Stomach (tissue), 8 donors: ENCODE measurements at regions not wholly inside any gene's neighbourhood (a gene's known extent, or its start where the extent isn't known, plus 50 kb on each side); places are given as distances from the start of the nearest gene placed in this dataset.
A peak's percentile ranks its signal among the peaks of the same experiment; 100 is the strongest.

Experiments used
- DNase-seq, 2 donors: peaks; one replicate each; pipeline versions ENCODE4 v3.0.0 to v3.0.0-alpha.2; 2013 to 2019
- H3K27ac ChIP-seq, 5 donors: fragments of 200-600 bp in 4 of 5; sonication (generic) in 4 of 5; one replicate each; pipeline ENCODE4 v1.5.1; 2013 to 2019; ENCODE audit warnings: mild to moderate bottlenecking in 1 of 5, moderate library complexity in 1 of 5
- H3K27me3 ChIP-seq, 3 donors: fragments of 200-600 bp; sonication (generic); one replicate each; pipeline ENCODE4 v1.5.1; 2017 to 2019; ENCODE audit warnings: mixed run types in 1 of 3
- H3K36me3 ChIP-seq, 4 donors: fragments of 200-600 bp; sonication (generic); 1 replicate in 3 of 4; 2 replicates in 1 of 4; pipeline ENCODE4 v1.5.1; 2016 to 2019
- H3K4me1 ChIP-seq, 4 donors: fragments of 200-600 bp; sonication (generic); one replicate each; pipeline ENCODE4 v1.5.1; 2016 to 2019
- H3K4me3 ChIP-seq, 4 donors: fragments of 200-600 bp; sonication (generic) in 3 of 4; one replicate each; pipeline ENCODE4 v1.5.1; 2016 to 2019; ENCODE audit warnings: mild to moderate bottlenecking in 1 of 4
- H3K9me3 ChIP-seq, 4 donors: fragments of 200-600 bp; sonication (generic); one replicate each; pipeline ENCODE4 v1.5.1; 2016 to 2019
- EP300 ChIP-seq: sonication (generic); formaldehyde crosslinking; IDR thresholded peaks from one replicate; pipeline ENCODE4 v1.6.1; 2017; ENCODE audit warnings: antibody characterized with exemption
- POLR2A ChIP-seq, 4 donors: fragments of 450-650 bp; IDR thresholded peaks; one replicate each; pipeline ENCODE4 v1.6.1; 2016; ENCODE audit warnings: antibody characterized with exemption in 4 of 4, control low read depth in 2 of 4, mild to moderate bottlenecking in 1 of 4, moderate library complexity in 1 of 4
- POLR2AphosphoS5 ChIP-seq, 3 donors: sonication (generic); formaldehyde crosslinking; IDR thresholded peaks; one replicate each; pipeline ENCODE4 v1.6.1; 2016; ENCODE audit warnings: antibody characterized with exemption in 3 of 3
- WGBS, 5 donors: extraction: QIAGEN DNeasy Blood & Tissue Kit in 3 of 5; methylation state at CpG; one replicate each; pipeline versions ENCODE4 v1.1.5 to v1.1.7; 2013 to 2018; 5-methylcytosine and 5-hydroxymethylcytosine counted together
- intact Hi-C: fragments of 100-400 bp; cut with DNase I; formaldehyde crosslinking; loops from one replicate; pipeline ENCODE4 v1.15.1; 2023; ENCODE audit warnings: low total_unique reads
- TF ChIP-seq, protein P1 (sequence below), 7 experiments: fragments of 450-650 bp in 4 of 7; fragments of 200-600 bp in 3 of 7; sonication (generic) in 3 of 7; IDR thresholded peaks; one replicate each; pipeline ENCODE4 v1.5.1; 2016 to 2019; ENCODE audit warnings: antibody characterized with exemption in 7 of 7, control low read depth in 2 of 7, mild to moderate bottlenecking in 1 of 7
- donor health status: healthy with polysubstance abuse.
- donor health status: Bipolar disorder and iron deficiency.
- donor health status: healthy.

DNA sequence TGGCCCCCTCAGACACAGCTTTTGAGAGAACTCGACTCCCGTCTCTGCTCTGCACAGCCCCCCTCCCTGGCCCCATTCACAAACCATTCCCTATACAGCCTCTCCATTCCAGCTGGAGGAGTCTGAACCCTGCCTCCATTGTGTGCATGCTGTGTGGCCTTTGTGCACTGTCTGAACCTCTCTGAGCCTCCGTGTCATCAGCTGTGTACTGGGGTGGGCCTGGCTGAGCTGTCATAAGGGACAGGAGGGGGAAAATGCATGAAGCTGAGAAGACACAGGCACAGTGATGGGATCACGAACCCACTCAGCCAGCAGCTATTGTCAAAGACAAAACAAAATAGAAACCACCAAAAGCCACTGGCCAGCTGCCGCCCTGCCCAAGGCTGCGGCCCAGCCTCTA, 130.8 kb downstream of the RFLNA start:
- peak overlapping the region in 1 of 5 donors; percentile 85 for H3K27ac ChIP-seq
- DNase-seq: no peak
- no peak overlapping the region for H3K4me3 ChIP-seq
- peaks cover 30 to 75% (median 56%) of the 10 kb centered on the region in 4 donors for H3K36me3 ChIP-seq
- no peaks in the 10 kb centered on the region for H3K9me3 ChIP-seq
- no peaks in the 10 kb centered on the region for H3K27me3 ChIP-seq
- 93 to 97% (median 97%) methylated on average over 6 of the region's 6 CpGs for WGBS, 5 donors
- peaks cover 53 to 73% (median 61%) of the 10 kb centered on the region in 4 donors for H3K4me1 ChIP-seq
- intact Hi-C loops: no loop called here
- TF ChIP-seq EP300: no peak
- no peak for TF ChIP-seq POLR2A (IDR thresholded peaks at IDR 0.05)
- TF ChIP-seq, protein P1, sequence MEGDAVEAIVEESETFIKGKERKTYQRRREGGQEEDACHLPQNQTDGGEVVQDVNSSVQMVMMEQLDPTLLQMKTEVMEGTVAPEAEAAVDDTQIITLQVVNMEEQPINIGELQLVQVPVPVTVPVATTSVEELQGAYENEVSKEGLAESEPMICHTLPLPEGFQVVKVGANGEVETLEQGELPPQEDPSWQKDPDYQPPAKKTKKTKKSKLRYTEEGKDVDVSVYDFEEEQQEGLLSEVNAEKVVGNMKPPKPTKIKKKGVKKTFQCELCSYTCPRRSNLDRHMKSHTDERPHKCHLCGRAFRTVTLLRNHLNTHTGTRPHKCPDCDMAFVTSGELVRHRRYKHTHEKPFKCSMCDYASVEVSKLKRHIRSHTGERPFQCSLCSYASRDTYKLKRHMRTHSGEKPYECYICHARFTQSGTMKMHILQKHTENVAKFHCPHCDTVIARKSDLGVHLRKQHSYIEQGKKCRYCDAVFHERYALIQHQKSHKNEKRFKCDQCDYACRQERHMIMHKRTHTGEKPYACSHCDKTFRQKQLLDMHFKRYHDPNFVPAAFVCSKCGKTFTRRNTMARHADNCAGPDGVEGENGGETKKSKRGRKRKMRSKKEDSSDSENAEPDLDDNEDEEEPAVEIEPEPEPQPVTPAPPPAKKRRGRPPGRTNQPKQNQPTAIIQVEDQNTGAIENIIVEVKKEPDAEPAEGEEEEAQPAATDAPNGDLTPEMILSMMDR (IDR thresholded peaks at IDR 0.05): no peak
- no peak for TF ChIP-seq POLR2AphosphoS5 (IDR thresholded peaks at IDR 0.05)

DNA sequence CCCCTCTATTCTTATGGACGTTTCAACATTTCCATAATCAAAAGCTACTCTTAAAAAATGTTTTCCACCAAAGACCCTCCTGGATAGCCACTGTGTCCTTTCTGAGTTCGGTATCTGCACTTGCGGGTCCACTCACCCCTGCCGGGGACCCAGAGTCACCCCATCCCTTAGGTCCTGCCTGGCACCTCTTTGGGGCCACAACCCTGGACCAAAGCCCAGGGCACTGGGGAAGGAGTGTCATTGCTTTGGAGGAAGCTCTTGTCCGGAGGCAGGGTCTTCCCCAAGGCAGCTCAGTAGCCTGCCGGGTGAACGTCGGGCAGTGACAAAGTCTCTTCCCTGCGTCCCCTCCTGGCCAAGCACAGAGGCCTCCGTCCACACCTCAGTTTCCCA, 129.6 kb downstream of the RFLNA start:
- peaks cover 52 to 74% (median 63%) of the 10 kb centered on the region in 4 donors for H3K4me1 ChIP-seq
- H3K9me3 ChIP-seq: no peaks in the 10 kb centered on the region
- H3K36me3 ChIP-seq: peaks cover 26 to 75% (median 56%) of the 10 kb centered on the region in 4 donors
- intact Hi-C loops: no loop called here
- H3K4me3 ChIP-seq: no peak overlapping the region
- TF ChIP-seq POLR2AphosphoS5 (IDR thresholded peaks at IDR 0.05) (no peak), POLR2A (IDR thresholded peaks at IDR 0.05) (no peak), EP300 (no peak)
- TF ChIP-seq, protein P1 (IDR thresholded peaks at IDR 0.05): no peak
- no peak for DNase-seq
- 85 to 91% (median 91%) methylated on average over 10 of the region's 10 CpGs for WGBS, 5 donors
- H3K27ac ChIP-seq: peak overlapping the region in 3 of 5 donors; percentile 90 to 94 (median 90)
- H3K27me3 ChIP-seq: no peaks in the 10 kb centered on the region

- 79 to 86% (median 81%) methylated on average over 26 of the region's 26 CpGs for WGBS, 5 donors
- peak overlapping the region; percentile 90 to 96 (median 93) for H3K27ac ChIP-seq
- intact Hi-C loops: no loop called here
- H3K27me3 ChIP-seq: no peaks in the 10 kb centered on the region
- no peak for DNase-seq
- peak overlapping the region in 1 of 4 donors; percentile 34 for H3K4me3 ChIP-seq
- peaks cover 32 to 75% (median 56%) of the 10 kb centered on the region in 4 donors for H3K36me3 ChIP-seq
- no peak for TF ChIP-seq POLR2AphosphoS5 (IDR thresholded peaks at IDR 0.05)
- no peak for TF ChIP-seq EP300
- TF ChIP-seq, protein P1 (IDR thresholded peaks at IDR 0.05): no peak
- TF ChIP-seq POLR2A (IDR thresholded peaks at IDR 0.05): no peak
- H3K4me1 ChIP-seq: peaks cover 47 to 68% (median 60%) of the 10 kb centered on the region in 4 donors
- H3K9me3 ChIP-seq: no peaks in the 10 kb centered on the region
Measured at GRCh38 chr12:124423761-124424515, 129.0 kb downstream of the RFLNA start.

- 16 to 30% (median 25%) methylated on average over 23 to 37 of the region's 37 CpGs for WGBS, 5 donors
- intact Hi-C loops: no loop called here
- Histone ChIP-seq H3K9me3 (no peaks in the 10 kb centered on the region), H3K27me3 (no peaks in the 10 kb centered on the region), H3K4me1 (peaks cover 38 to 57% (median 50%) of the 10 kb centered on the region in 4 donors), H3K36me3 (peaks cover 32 to 78% (median 63%) of the 10 kb centered on the region in 4 donors), H3K27ac (peak overlapping the region; percentile 90 to 96 (median 93)), H3K4me3 (peak overlapping the region in 3 of 4 donors; percentile 14 to 34 (median 21))
- TF ChIP-seq EP300: peak; percentile 49
- TF ChIP-seq, protein P1 (IDR thresholded peaks at IDR 0.05): peak in 1 of 7 experiments; percentile 6
- no peak for TF ChIP-seq POLR2A (IDR thresholded peaks at IDR 0.05)
- TF ChIP-seq POLR2AphosphoS5 (IDR thresholded peaks at IDR 0.05): peak; percentile 63 to 87 (median 69)
- DNase-seq: peak; percentile 92 to 96
Measured at GRCh38 chr12:124422570-124423523, 128.0 kb downstream of the RFLNA start.
